ENCODE measurements at regions not wholly inside any gene's neighbourhood (a gene's known extent, or its start where the extent isn't known, plus 50 kb on each side); places are given as distances from the start of the nearest gene placed in this dataset.

DNA sequence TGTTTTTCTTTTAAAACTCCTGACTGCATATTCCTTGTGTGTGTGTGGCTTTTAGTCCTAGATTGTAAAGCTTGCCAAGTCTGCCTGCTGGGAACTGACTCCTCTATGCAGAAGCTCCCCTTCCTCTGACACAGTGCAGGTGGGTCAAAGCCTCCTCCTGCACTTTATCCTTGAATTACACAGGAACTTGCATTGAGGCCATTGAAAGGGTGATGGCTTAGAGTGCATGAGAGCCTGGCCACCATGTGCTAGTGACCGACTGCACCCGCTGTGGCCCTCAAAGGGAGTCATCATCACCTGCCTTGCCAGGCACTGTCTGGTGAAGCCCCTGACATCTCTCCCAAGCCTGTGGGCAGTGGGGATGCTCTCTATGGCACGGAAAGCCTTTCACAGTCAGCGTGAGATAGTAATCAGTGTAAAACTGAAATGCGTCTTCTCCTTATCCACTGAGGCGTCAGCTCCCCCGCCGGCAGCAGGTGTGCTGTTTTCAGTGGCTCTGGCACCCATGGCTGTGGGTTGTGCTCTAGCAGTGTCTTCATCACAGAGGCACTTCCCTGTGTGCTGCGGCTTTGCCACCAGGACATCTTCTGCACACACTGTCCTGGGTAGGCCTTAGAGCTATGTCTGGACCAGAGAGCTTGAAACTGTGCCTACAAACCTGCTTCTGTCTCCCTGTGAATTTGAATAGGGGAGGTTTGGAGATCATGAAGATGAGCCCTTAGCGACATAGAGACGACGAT, 87.9 kb downstream of the THBS2 start:
- no peak for DNase-seq (ENCODE audit: low read depth, low spot score)

DNA sequence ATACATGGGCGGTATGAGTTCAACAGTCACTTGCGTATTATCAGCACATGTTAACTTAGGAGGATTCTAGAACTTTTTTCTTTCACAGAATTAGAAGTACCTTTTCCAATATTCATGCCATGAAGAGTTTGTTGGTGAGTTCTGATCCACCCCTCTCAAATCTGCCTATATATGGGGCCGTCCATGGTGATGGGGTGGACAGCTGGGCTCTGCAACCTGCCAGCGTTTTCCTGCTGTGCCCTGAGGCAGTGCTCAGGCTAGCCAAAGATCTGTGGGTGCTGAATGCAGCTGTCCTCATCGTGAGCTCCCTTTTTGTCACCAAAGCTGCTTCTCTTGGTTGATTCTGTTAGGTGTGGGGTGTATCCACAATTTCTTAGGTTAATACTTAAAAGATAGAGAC, 88.7 kb downstream of the THBS2 start:
- DNase-seq (ENCODE audit: low read depth, low spot score): no peak

DNA sequence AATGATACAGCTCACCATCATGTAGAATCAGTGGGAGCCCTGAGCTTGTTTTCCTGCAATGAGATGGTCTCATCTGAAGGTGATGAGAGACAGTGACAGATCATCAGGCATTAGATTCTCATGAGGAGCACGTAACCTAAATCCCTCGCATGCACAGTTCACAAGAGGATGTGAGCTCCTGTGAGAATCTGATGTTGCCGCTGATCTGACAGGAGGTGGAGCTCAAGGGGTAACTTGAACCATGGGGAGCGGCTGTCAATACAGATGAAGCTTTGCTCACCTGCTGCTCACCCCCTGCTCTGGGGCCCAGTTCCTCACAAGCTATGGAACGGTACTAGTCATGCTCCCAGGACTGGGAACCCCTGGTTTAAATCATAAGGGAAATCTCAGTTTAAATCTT, 89.2 kb downstream of the THBS2 start:
- DNase-seq (ENCODE audit: low read depth, low spot score): no peak

DNA sequence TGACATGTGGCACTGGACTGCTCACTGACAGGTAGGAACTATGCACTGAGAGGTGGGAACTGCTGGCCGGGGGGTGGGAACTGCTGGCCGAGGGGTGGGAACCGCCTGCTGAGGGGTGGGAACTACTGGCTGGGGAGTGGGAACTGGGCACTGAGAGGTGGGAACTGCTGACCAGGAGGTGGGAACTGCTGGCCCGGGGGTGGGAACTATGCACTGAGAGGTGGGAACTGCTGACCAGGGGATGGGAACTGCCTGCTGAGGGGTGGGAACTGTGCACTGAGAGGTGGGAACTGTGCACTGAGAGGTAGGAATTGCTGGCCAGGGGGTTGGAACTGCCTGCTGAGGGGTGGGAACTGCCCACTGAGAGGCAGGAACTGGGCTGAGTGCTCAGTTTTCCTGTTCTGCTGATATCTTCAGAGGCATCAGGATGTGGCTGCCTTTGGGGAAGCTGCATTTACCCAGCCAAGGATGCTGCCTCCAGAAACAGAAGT, 90.2 kb downstream of the THBS2 start:
- DNase-seq (ENCODE audit: low read depth, low spot score): no peak

DNA sequence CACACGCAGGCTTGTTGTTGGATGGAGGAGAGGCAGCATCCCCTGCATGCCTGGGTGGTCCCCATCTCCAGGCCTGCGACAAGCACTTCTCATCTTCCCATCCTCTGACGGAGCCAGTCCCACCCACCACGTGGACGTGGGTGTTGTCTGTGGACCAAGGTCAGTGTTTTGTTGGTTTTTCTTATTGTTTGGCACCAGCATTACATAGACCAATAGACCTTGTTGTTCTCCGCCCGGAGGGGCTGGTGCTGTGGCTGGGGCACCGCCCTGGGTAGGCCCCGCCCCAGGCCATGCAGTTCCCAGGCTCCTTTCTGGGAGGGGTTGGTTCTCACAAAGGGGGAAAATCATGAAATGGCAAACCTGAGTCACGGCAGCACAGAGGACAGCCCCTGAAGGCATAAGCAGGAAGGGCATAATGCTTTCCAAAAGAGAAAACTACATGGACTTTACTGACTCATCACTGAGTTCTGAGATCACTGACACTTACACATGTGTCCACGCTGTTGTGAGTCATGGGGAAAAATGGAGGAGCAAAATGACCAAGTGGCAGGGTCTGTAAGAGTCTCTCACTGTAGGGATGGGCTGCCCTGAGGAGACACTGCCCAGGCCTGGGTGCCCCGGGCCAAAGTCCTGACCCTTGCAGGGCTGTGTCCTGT, 90.8 kb downstream of the THBS2 start:
- DNase-seq (ENCODE audit: low read depth, low spot score): peak; percentile 50

DNA sequence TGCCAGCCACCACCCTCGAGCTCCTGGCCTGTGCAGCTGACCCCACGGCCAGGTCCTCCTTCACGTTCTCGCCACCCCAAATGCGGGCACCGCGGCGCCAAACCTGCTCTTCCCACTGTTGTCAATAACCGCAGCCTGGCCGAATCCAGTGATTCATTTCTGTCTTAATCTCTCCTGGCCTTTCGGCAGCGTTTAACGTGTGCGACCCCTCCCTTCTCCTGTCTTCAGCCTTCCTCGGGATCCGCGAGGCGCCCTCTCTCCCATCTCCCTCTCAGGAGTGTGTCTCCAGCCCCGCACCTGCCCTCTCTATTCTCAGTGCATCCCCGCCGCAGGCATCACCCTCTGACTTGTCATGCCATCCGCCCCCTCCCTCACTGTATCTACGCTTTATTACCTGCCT, 91.4 kb downstream of the THBS2 start:
- DNase-seq (ENCODE audit: low read depth, low spot score): no peak

DNA sequence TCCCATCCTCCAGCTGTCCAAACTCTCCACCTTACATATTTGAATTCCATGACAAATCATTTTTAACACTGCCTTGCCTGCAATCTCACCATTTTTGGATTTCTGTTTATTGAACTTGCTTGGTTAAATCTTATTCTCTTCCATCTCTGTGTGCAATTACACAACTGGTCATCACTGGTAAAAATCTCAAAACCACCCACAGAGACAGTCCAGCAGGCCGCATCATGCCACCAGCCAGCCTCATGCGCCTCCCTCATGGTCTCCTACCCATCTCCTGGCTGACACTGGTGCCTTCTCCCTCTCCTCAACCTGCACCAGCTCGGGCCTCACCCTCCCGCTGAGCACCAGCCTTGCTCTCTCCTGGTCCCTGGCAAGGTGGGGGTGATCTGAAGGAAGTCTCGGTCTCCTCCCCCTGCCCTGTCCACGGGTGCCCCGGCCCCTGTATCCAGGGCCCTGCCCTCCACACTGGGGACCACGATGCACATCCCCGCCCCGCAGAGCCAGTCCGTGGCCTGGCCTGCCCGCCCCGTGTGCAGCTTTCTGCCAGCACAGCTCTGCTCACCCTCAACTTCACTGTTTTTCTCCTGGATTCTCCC, 92.0 kb downstream of the THBS2 start:
- DNase-seq (ENCODE audit: low read depth, low spot score): no peak

DNA sequence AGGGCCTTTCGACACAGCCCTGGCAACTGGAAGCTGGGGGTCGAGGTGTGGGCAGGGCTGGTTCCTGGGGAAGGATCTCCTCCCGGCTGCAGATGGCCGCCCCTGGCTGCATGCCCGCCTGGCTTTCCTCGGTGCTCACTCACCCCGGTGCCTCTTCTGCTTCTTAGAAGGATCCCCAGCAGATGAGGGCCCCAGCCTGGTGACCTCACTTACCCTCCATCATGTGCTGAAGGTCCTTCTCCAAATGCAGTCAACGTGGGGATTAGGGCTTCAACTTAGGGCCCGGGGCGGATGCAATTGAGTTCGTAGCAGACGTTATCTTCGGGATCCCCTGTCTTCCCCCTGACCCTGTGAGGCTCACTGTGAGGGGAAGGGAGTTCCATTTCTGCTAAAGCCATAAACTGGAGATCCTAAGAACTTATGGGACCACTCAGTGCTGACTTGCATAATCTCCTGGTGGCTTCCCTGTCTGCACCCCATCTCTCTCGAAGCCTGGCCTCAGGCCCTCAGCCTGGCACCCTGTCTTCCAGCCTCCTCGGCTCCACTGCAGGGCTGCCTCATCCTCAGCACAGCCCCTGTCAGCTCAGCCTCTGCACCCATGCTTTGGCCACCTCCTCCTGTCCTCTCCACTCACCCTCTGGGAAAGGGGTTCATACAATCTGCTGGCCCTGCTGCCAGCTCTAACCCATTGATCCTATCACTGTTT, 92.6 kb downstream of the THBS2 start:
- no peak for DNase-seq (ENCODE audit: low read depth, low spot score)

DNA sequence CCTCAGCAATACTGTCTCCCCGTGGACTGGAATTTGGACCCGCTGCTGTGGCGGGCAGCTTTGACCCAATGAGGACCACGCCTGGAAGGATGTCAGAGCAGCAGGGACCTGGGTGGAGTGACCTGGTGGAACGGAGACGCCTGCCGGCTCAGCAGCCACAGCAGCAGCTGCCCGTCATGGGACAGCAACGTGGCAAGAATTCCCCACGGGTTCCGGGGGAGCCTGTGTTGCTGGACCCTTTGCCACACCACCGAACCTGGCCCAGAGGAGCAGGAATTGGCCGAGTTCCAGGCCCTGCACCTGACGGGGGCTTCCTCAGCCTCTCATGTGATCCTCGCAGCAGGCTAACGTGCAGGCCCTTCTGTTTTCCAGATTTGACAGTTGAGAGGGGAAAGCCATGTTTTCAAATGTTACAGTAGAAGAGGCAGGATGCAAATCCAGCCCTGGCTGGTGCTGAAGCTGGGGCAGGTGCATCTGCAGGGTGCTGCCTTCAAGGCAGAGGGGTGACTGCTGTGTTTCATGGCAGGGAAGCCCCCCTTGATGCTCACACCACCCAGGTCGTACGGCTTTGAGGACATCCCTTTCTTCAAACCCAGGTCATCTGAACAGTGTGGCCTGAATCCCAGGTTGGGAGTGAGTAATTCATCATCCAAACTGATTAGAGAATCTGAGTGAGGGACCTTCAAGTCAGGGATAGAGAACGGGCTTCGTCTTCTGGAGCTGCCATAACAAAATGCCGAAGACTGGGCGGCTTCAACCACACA, 93.4 kb downstream of the THBS2 start:
- DNase-seq (ENCODE audit: low read depth, low spot score): no peak

DNA sequence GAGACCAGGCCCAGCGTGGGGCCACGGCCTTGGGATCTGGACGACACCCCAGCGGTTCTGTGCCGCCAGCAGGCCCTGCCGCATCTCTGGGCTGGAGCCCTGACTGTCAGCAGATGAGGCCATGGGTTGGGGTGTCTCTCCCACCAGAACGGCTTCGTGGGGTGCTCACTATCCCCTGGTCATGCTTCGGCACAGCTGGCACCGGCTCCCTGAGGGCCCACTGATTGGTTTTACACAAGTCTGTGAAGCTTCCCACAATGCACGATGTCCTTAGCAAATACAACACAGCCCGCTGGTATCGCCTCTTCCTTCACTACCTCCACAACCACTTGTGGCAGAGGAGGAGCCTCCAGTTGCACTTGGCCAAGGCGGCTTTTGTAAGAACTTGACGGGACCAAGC, 94.3 kb downstream of the THBS2 start:
- DNase-seq (ENCODE audit: low read depth, low spot score): no peak

DNA sequence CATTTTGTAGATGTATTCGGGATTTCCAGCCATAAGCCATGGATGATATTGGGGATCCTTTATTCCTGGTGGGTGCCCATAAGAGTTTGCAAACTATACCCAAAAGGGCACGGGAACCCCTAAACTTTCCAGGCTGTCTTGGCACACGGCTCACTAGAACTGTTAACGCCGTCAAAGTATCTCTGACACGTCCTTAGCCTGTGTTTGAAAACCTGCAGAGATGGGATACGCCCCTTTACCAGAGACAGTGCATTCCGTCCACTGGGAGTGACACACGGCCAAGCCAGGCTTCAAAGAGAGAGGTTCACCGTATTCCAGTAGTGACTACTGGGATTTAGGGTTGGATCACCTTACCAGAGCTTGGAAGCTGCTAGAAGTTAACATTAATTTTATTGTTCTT, 95.0 kb downstream of the THBS2 start:
- DNase-seq (ENCODE audit: low read depth, low spot score): no peak

DNA sequence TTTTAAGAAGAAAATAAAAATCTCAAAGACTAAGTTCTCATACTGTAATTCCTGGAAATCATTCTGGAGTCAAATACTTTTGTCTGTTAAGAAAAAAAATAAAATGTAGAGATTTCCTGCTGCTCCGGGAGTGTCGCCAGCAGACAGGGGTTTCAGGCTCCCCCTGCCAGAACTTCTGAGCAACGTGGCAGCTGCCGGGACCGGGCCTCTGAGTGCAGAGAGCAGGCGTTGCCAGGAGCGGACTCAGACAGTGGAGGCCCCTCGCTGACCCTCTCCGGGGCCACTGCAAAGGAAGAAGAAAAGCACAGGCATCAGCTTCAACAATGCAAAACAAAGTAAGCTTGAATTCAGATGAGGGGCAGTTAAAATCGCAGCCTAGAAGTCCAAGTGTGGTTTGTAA, 95.5 kb downstream of the THBS2 start:
- DNase-seq (ENCODE audit: low read depth, low spot score): peak; percentile 65

DNA sequence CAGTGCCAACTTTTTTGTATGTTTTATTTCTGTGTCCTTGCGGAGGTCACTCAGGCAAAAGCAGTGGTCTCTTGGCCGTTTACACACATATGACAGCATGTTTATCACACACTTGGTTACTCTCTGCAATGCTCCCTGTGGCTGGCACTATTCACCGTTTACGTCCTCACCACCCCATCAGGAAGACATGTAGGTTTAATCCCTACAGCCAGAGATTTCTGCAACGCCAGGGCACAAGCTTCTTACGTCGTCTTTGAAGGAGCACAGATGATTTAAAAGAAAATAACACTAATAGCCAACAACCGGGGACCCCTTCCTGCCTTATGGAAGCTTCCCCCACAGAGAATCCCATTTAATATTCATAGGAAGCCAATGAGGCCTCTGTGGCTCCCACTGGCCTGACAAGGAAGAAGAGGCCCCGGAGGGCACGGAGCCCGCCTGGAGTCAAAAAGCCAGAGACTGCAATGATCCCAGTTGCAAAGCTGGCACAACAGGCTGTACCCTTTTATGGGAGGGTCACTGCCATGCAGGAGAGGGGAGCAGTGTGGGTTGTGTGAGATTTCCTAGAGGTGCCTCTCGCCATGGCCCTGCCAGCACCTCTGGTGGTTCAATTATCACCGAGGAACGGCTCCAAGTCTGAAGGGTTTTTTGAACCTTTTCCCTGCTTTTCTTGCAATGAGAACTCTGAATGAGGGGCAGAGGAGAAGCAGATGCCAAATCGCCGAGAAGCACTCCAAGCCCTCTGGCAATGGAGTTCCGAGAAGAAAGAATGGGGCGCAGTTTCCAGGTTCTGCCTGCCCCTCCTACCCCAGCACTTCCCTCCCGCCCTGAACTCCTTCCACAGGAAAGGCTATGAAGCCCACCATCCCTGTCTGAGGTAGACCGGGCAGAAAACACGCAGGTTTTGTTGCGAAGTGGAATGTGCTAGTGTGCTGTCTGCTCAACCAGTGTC, 96.2 kb downstream of the THBS2 start:
- no peak for DNase-seq (ENCODE audit: low read depth, low spot score)

DNA sequence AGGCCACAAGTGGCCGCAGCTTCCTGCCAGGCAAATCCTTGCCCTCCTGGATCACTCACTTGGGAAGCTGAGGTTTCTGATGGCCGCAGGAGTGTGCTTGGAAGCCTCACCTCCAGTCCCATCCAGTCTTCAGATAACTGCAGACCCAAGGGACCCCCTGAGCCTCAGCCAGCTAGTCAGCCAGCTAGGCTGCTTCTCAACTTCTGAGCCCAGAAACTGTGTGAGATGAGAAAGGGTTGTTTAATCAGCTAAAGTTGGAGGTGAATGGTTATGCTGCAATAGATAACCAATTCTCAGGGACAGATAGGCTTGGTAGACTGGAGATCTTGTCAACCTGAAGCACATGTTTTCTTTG, 96.9 kb downstream of the THBS2 start:
- DNase-seq (ENCODE audit: low read depth, low spot score): no peak

DNA sequence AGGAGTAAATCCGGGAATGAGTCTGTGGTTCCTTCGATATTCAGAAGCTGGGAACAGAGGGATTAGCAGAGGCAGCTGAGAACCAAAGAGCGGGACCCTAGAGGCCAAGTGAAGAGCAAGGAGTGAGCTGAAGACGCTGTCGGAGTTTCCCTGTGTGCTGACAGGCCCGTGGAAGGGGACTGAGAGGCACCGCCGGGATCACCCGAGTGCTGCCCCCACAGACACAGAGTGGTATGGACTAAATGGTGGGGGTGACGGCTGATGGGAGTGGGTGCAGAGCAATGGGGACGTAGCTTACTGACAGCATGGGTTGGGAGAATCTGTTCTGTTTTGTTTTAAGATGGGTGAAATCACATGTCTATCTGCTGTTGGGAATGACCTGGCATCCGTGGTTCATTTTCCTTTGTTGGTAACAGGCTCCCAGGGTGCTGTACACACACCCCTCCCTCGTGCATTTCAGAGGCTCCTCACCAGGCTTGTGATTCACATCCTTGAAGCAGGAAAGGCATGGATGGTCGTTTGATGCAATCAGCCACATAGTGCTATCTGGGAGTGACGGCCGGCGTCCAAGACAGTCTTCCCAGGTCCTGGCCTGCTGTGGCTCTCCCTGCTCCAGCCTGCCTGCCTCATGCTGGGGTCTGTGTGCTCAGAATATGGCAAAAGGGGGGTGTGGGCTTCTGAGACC, 97.4 kb downstream of the THBS2 start:
- no peak for DNase-seq (ENCODE audit: low read depth, low spot score)

DNA sequence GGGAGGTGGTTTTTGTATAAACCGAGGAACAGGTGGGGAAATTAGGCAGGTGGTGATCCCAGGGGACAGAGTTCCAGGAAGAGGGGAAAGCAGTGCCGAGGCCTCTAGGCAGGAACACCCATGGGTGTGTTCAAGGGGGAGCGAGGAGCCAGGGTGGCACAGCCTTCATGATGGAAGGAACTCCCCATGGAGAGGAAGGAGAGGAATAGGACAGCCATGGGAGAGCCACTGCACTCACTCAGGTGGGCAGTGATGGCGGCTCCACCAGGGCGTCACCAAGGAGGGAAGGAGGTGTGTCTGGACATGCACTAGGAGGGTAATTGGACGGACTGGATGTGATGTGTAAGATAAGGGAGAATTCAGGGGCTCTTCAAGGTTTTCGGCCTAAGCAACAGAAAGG, 98.2 kb downstream of the THBS2 start:
- no peak for DNase-seq (ENCODE audit: low read depth, low spot score)

DNA sequence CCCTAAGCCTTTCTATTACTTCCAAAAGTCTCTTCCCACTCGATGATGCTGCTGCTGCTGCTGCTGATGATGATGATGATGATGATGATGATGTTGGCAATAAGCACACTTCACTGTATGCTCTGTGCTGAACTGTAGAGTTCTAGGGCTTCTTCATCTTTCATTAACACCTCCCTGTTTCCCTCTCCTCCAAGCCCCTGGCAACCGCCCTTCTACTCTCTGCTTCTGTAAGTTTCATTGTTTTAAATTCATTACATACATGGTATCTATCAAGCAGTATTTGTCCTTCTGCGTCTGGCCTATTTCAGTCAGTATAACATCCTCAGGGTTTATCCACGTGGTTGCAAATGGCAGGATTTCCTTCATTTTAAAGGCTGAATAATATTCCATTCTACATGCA, 100.2 kb downstream of the THBS2 start:
- no peak for DNase-seq (ENCODE audit: low read depth, low spot score)

DNA sequence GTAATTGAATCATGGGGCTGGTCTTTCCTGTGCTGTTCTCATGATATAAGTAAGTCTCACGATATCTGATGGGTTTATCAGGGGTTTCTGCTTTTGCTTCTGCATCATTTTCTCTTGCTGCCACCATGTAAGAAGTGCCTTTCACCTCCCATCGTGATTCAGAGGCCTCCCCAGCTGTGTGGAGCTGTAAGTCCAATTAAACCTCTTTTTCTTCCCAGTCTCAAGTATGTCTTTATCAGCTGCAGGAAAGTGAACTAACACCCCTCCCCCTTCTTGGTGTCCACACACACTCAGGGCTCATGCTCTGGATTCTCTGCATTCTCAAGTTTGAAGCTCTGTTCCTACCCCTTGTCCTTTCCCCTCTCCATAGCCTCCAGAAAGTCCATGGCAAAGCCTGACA, 107.1 kb downstream of the THBS2 start:
- no peak for DNase-seq (ENCODE audit: low read depth, low spot score)

DNA sequence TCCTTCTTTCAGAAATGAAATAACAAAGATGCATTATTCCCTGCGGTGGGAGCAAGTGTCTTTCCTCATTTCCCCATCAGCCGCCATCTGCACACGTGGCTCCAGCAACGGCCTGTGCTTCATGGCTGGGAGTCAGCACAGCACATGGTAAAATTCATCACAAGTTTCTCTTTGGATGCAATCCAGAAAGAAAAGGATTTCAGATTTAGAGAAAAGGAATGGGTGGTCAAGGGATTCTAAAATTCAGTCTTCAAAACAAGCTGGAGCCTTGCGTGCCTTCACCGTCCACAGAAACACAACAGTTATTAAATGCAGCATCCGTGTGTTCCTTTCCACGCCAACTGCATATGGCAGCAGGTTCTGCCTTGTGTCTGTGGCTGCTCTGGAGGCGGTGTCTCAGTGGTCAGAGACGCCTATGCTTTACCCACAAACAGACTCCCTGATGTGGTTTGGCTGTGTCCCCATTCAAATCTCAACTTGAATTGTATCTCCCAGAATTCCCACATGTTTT, 107.6 kb downstream of the THBS2 start:
- DNase-seq (ENCODE audit: low read depth, low spot score): no peak

DNA sequence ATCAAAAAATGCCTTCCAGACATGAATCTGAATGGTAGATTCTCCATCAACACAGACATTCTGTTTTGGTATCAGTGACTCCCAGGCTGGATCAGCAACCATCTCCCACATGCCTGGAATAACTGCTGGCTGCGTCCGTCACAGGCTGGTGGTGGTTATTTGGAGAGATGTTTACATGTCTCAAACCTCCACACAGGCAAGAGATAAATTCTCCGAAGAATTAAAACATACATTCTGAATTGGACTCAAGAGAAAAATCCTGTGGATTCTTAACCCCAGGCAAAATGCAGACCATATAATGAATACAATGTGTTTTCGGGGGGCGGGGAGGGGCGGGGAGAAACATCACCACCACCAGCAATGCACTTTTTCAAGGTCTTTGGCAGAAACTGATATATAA, 108.2 kb downstream of the THBS2 start:
- DNase-seq (ENCODE audit: low read depth, low spot score): no peak

All from smooth muscle cell of the brain vasculature (primary cell).